RPMI8226 (cell line): ENCODE measurements at regions not wholly inside any gene's neighbourhood (a gene's known extent, or its start where the extent isn't known, plus 50 kb on each side); places are given as distances from the start of the nearest gene placed in this dataset.
"Not testable (repeated sequence)": the region's sequence is repeated elsewhere in the genome, so short reads cannot be mapped to it uniquely, and the experiment has no call there.

Experiments
- DNase-seq: peaks from one replicate; pipeline ENCODE4 v3.0.0-alpha.2; 2015

DNA sequence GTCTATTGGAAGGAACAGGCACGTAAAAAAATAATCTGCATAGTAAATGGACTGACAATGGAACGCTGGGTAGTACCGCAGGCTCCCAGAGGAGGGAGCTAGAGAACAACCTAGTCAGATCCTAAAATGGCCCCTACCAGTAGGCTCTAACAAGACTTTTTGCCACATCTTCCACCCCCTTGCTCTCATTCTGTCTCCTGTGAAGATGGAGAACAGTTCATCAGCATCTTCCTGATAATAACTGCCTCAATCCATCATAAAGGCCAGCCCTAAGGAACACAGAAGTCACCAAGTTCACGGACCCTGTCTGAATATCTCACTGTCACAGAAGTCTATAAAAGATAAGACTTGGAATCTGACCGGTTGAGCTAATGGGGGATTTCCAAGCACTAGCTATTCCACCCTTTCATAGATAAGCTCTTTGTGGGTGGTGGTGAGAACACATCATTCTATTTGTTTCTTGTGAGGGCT is 133.4 kb downstream of the SLC1A3 start:
- DNase-seq: peak; percentile 54

DNA sequence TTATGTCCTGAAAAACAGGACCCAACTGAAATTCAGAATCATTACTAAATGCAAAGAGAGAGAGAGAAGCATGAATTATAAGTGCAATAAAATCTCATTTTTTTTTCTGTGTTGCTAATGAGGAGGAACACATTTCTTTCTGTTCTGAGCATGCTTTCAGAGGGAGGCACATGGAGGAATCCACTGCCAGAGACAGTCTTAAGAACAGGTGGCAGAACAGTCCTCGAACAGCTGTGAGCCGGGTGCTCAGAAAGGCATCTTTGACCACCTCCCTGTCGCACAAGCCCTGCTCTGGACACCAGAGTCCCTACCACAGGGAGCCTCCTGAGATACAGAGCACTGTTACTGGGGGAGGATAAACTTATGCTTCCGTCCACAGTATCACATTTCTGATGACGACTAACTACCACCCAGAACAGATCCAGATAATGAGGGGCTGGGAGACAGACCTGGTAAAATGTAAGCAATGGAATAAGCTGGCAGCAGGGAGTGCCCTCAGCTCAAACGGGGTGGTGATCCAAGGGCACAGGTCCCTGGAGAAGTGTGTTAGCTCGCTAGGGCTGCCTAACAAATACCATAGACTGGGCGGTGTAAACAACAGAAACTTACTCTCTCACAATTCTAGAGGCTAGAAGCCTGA is 134.0 kb downstream of the SLC1A3 start:
- DNase-seq: no peak

DNA sequence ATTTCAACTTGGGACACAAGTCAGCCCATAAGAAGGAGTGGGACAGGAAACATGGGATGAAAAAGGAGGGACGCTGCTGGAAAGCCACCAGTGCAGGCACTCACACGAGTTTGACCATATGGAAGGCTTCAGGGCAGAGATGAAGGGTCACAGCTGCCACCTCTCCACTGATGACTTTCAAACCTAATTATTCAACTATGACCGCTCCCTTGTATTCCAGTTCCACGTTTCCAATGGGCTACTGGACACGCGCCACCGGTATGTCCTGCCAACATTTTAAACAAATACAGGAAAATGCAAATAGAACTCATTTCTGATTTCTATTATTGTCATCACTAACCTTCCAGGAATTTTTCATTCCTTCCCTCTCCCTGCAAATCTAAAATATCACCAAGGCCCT is 134.7 kb downstream of the SLC1A3 start:
- no peak for DNase-seq

DNA sequence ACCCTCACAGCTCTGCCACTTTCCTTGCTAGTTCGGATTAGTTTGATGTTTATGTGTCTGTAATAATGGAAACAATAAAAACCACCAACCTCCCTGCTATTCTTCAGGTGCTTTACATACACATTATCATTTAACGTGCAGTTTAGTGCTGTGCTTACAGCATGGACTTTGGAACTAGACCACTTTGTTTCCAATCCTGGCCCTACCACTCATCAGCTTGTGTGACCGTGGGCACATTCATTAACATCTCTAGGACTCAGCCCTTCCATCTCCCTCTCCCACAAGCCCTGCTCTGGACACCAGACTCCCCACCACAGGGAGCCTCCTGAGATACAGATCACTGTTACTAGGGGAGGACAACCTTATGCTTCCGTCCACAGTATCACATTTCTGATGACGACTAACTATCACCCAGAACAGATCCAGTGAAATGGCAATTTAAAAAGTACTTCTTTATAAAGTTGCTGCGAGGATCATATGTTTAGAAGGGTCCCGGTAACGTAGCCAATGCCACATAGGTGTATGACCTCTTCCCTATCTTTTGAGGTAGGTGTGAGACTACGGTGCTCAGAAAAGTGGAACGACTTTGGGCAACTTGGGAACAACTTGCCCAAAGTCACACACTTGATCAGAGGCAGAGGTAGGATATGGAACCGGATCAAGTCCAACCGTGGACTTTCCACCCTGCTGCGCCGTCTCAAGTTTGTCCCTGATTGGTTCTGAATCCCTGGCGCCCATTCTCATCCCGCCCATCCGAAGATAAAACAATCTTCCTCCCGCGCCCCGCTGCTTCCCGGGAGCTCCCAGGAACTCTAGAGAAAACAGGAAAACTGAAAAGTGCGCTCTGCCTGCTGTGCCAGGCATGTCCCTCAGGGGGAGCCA is 132.4 kb upstream of the NIPBL start:
- no peak for DNase-seq

DNA sequence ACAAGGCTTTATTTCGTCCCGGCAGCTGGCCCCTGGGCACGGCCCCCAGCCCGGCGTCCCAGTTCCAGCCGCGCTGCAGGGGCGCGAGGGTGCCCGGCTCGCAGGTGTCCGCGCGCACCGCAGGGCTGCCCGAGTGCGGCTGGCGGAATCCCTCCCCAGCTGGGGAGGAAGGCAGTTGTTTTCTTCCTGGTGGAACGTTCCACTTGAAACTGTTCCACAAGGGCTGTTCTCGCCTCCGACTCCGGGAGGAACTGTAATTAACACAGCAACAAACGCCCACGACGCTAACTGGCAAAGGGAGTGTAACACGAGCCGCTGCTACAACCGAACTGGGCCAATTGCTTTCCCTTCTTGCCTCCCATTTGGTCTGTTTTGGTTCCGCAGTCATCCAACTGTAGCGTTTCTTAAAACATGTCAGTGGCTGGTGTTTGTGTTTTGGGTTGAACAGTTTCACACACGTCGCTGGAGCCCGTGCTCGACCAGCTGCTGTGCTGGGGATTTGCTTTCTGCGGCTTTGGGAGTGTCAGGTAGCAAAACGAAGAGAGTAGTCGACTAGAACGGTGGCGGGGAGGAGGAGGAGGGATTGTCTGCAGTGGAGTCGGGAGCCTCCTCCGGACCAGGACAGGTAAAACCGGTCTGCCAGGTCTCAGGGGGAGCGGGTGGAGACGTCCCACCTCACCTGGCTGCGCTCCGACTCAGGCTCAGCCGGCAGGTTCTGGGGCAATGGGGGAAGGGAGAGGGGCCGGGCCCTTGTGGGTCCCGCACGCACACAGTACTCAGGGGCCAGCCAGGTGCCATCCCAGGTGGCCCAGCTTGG is 131.6 kb upstream of the NIPBL start:
- DNase-seq: peak; percentile 41

DNA sequence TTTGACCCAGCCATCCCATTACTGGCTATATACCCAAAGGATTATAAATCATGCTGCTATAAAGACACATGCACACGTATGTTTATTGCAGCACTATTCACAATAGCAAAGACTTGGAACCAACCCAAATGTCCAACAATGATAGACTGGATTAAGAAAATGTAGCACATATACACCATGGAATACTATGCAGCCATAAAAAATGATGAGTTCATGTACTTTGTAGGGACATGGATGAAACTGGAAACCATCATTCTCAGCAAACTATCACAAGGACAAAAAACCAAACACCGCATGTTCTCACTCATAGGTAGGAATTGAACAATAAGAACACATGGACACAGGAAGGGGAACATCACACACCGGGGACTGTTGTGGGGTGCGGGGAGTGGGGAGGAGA is 128.8 kb upstream of the NIPBL start:
- DNase-seq: not testable (repeated sequence)

- no peak for DNase-seq
Observed at GRCh38 chr5:36751886-36752285, 124.7 kb upstream of the NIPBL start.

- no peak for DNase-seq
Observed at GRCh38 chr5:36755342-36755741, 121.2 kb upstream of the NIPBL start.

GRCh38 chr5:36755920-36756488 is 120.6 kb upstream of the NIPBL start:
- no peak for DNase-seq

DNA sequence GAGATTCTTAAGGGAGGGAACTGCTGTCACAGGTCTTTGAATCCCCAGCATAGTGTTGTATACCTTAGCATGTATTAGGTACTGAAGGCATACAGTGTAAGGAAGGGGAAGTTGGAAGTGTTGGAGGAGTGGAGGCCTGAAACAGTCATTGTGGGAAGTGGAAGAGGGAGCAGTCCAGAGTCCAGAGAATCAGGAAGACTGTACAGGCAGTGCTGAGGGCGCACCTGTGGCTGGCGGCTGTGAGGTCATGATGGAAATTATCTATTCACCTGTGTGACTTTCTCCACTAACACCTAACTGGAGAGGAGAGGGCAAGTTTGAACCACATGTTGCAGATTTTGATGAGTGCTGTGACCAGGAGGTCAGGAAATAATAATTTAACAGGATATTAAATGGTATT is 119.7 kb upstream of the NIPBL start:
- DNase-seq: no peak

GRCh38 chr5:36759117-36759516 is 117.5 kb upstream of the NIPBL start:
- no peak for DNase-seq

DNA sequence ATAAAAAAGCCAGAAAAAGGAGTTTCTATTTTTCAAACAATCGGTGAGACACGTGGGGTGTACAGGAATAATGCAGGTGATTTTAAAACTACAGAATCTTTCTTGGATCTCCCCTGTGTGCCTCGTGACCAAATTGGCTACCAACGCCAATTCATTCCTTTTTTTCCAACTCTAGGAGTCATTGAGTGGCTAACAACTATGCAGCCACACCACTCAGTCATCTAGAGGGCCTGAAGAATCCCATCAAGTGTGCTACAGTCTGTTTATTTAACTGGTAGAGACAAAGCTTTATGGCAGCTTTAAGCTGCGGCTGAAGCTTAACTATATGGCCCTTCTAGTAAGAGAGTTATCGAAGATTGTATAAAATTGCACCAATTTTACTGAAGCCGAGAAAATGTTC is 113.1 kb upstream of the NIPBL start:
- DNase-seq: no peak

GRCh38 chr5:36765876-36766275 is 110.7 kb upstream of the NIPBL start:
- no peak for DNase-seq

- no peak for DNase-seq
Observed at GRCh38 chr5:36766981-36767380, 109.6 kb upstream of the NIPBL start.

- DNase-seq: no peak
Observed at GRCh38 chr5:36768450-36768849, 108.1 kb upstream of the NIPBL start.

GRCh38 chr5:36769129-36769770 is 107.3 kb upstream of the NIPBL start:
- no peak for DNase-seq

- DNase-seq: no peak
Observed at GRCh38 chr5:36770125-36770524, 106.4 kb upstream of the NIPBL start.

DNA sequence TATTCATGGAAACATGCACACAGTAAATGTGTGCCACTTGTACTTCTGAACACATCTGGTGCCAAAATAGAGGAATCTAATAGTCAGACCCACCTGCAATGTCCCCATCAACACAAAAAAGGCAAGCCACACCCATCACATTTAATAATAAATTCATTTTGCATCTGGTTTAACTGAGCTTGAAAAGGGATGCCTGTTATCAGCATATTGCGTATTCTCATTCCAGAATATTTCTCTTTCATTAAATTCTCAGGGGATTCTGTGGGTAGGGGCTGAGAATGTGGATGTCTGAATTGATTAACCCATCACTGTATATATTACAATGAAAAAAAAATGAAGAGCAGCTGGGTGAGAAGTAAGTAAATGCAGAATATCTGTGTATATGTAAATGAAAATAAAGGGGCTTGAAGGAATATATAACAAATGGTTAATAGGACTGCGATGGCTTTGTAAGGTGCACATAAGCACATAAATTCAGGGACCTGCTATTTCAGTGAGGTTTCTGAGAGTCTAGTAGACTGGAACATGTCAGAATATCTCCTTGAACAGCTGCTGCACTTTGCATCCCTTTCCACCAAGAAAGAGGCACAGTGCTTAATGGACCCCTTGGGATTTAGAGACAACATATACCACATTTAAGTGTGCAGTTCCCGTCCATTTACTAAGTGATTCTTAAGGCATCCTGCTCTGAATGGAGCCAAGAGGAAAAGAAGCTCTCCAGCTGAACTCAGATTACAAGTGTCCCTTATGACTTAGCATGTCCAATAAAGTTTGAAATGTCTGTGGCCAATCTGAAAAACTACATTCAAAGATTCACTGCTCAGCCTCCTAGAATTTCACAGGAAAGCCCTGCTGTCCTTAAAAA is 104.1 kb upstream of the NIPBL start:
- DNase-seq: no peak

GRCh38 chr5:36777105-36777757 is 99.3 kb upstream of the NIPBL start:
- no peak for DNase-seq

- DNase-seq: no peak
Observed at GRCh38 chr5:36778336-36778735, 98.2 kb upstream of the NIPBL start.

DNA sequence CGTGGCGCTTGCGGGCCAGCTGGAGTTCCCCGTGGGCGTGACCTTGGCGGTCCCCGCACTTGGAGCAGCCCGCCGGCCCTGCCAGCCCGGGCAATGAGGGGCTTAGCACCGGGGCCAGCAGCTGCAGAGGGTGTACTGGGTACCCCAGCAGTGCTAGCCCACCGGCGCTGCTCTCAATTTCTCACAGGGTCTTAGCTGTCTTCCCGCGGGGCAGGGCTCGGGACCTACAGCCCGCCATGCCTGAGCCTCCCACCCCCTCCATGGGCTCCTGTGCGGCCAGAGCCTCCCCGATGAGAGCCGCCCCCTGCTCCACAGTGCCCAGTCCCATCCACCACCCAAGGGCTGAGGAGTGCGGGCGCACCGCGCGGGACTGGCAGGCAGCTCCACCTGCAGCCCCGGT is 94.0 kb upstream of the NIPBL start:
- DNase-seq: not testable (repeated sequence)
